ENCODE measurements at regions not wholly inside any gene's neighbourhood (a gene's known extent, or its start where the extent isn't known, plus 50 kb on each side); places are given as distances from the start of the nearest gene placed in this dataset.

DNA sequence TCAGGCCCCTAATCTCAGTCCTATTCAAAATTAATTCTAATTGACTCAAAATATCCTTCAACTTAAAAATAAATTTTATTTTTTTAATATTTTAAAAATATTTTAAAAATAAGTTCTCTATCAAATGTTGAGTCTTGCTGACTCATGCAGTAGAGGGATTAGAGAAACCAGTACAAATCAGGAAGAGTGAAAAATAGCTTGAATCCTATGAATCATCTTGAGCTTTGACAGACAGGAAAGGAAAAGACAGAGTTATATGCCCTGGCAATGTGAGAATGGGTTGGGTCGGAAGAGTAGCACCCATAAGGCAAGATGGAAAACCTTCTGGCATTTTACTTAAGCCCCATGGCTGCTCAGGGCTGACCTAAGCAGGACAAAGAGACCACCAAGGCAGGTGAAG is 346.6 kb upstream of the RUNX1 start:
- TF ChIP-seq, protein P1, sequence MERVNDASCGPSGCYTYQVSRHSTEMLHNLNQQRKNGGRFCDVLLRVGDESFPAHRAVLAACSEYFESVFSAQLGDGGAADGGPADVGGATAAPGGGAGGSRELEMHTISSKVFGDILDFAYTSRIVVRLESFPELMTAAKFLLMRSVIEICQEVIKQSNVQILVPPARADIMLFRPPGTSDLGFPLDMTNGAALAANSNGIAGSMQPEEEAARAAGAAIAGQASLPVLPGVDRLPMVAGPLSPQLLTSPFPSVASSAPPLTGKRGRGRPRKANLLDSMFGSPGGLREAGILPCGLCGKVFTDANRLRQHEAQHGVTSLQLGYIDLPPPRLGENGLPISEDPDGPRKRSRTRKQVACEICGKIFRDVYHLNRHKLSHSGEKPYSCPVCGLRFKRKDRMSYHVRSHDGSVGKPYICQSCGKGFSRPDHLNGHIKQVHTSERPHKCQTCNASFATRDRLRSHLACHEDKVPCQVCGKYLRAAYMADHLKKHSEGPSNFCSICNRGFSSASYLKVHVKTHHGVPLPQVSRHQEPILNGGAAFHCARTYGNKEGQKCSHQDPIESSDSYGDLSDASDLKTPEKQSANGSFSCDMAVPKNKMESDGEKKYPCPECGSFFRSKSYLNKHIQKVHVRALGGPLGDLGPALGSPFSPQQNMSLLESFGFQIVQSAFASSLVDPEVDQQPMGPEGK (tag by site-specific recombination; IDR thresholded peaks at IDR 0.05), result no peak
- no peak for TF ChIP-seq ZNF624 (tag by site-specific recombination; IDR thresholded peaks at IDR 0.05)
- TF ChIP-seq YY1 (tag by site-specific recombination; IDR thresholded peaks at IDR 0.05), result no peak
- TF ChIP-seq, protein P2, sequence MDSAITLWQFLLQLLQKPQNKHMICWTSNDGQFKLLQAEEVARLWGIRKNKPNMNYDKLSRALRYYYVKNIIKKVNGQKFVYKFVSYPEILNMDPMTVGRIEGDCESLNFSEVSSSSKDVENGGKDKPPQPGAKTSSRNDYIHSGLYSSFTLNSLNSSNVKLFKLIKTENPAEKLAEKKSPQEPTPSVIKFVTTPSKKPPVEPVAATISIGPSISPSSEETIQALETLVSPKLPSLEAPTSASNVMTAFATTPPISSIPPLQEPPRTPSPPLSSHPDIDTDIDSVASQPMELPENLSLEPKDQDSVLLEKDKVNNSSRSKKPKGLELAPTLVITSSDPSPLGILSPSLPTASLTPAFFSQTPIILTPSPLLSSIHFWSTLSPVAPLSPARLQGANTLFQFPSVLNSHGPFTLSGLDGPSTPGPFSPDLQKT (IDR thresholded peaks at IDR 0.05; ENCODE audit: borderline replicate concordance, low read depth, low read length), result no peak
- TF ChIP-seq, protein P3, sequence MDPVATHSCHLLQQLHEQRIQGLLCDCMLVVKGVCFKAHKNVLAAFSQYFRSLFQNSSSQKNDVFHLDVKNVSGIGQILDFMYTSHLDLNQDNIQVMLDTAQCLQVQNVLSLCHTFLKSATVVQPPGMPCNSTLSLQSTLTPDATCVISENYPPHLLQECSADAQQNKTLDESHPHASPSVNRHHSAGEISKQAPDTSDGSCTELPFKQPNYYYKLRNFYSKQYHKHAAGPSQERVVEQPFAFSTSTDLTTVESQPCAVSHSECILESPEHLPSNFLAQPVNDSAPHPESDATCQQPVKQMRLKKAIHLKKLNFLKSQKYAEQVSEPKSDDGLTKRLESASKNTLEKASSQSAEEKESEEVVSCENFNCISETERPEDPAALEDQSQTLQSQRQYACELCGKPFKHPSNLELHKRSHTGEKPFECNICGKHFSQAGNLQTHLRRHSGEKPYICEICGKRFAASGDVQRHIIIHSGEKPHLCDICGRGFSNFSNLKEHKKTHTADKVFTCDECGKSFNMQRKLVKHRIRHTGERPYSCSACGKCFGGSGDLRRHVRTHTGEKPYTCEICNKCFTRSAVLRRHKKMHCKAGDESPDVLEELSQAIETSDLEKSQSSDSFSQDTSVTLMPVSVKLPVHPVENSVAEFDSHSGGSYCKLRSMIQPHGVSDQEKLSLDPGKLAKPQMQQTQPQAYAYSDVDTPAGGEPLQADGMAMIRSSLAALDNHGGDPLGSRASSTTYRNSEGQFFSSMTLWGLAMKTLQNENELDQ (tag by site-specific recombination; IDR thresholded peaks at IDR 0.05; ENCODE audit: low read depth), result no peak

All from HEK293 (cell line).